GM21447 (cell line): ENCODE measurements at regions not wholly inside any gene's neighbourhood (a gene's known extent, or its start where the extent isn't known, plus 50 kb on each side); places are given as distances from the start of the nearest gene placed in this dataset.
"Not testable (repeated sequence)": the region's sequence is repeated elsewhere in the genome, so short reads cannot be mapped to it uniquely, and the experiment has no call there.

ENCODE experiments used
- ATAC-seq: cut with Tn5 transposase; IDR thresholded peaks from one replicate; pipeline ENCODE4 v1.9.1; 2021; ENCODE audit not compliant: unreplicated experiment

- ATAC-seq: no peak
Measured at GRCh38 chr18:59980188-59980637, 80.4 kb downstream of the PMAIP1 start.

- no peak for ATAC-seq
Measured at GRCh38 chr18:59971871-59972428, 72.2 kb downstream of the PMAIP1 start.

- peak; percentile 72 for ATAC-seq
Measured at GRCh38 chr18:59971144-59971543, 71.3 kb downstream of the PMAIP1 start.

- not testable (repeated sequence) for ATAC-seq
Measured at GRCh38 chr18:59969477-59970028, 69.8 kb downstream of the PMAIP1 start.

- ATAC-seq: no peak
Measured at GRCh38 chr18:59968583-59968982, 68.8 kb downstream of the PMAIP1 start.

- no peak for ATAC-seq
Measured at GRCh38 chr18:59967878-59968277, 68.1 kb downstream of the PMAIP1 start.

- ATAC-seq: no peak
Measured at GRCh38 chr18:59966913-59967312, 67.1 kb downstream of the PMAIP1 start.

- no peak for ATAC-seq
Measured at GRCh38 chr18:59963229-59963628, 63.4 kb downstream of the PMAIP1 start.

- peak; percentile 70 for ATAC-seq
Measured at GRCh38 chr18:59961070-59961469, 61.3 kb downstream of the PMAIP1 start.

GRCh38 chr18:59960272-59960671 is 60.5 kb downstream of the PMAIP1 start:
- no peak for ATAC-seq

GRCh38 chr18:59959606-59960005 is 59.8 kb downstream of the PMAIP1 start:
- no peak for ATAC-seq

- no peak for ATAC-seq
Measured at GRCh38 chr18:59959073-59959472, 59.3 kb downstream of the PMAIP1 start.

- ATAC-seq: peak; percentile 46
Measured at GRCh38 chr18:59957957-59958356, 58.2 kb downstream of the PMAIP1 start.

GRCh38 chr18:59954755-59955156 is 55.0 kb downstream of the PMAIP1 start:
- no peak for ATAC-seq

- ATAC-seq: no peak
Measured at GRCh38 chr18:59954241-59954640, 54.4 kb downstream of the PMAIP1 start.
